ENCODE measurements at regions not wholly inside any gene's neighbourhood (a gene's known extent, or its start where the extent isn't known, plus 50 kb on each side); places are given as distances from the start of the nearest gene placed in this dataset.
"Not testable (repeated sequence)": the region's sequence is repeated elsewhere in the genome, so short reads cannot be mapped to it uniquely, and the experiment has no call there.

- TF ChIP-seq CTCF (IDR thresholded peaks at IDR 0.05; ENCODE audit: insufficient read depth, low read depth, low read length, missing control alignments): no peak
- no peak overlapping the region for H3K4me3 ChIP-seq (ENCODE audit: low read depth, low read length)
- DNase-seq (ENCODE audit: low read depth): no peak
Observed at GRCh38 chr7:19284596-19285300, 139.5 kb upstream of the FERD3L start.

GRCh38 chr7:19284136-19284535, 138.9 kb upstream of the FERD3L start:
- no peak for DNase-seq (ENCODE audit: low read depth)
- TF ChIP-seq CTCF (IDR thresholded peaks at IDR 0.05; ENCODE audit: insufficient read depth, low read depth, low read length, missing control alignments): no peak
- H3K4me3 ChIP-seq (ENCODE audit: low read depth, low read length): no peak overlapping the region

- DNase-seq (ENCODE audit: low read depth): no peak
- TF ChIP-seq CTCF (IDR thresholded peaks at IDR 0.05; ENCODE audit: insufficient read depth, low read depth, low read length, missing control alignments): no peak
Observed at GRCh38 chr7:19275000-19275399, 129.8 kb upstream of the FERD3L start.

GRCh38 chr7:19272329-19272728, 127.1 kb upstream of the FERD3L start:
- not testable (repeated sequence) for DNase-seq (ENCODE audit: low read depth); H3K4me3 ChIP-seq (ENCODE audit: low read depth, low read length)

More at GRCh38 chr7:19275000-19275399, 129.8 kb upstream of the FERD3L start:
- H3K4me3 ChIP-seq (ENCODE audit: low read depth, low read length): no peak overlapping the region

- H3K4me3 ChIP-seq (ENCODE audit: low read depth, low read length): no peak overlapping the region
- DNase-seq (ENCODE audit: low read depth): no peak
- no peak for TF ChIP-seq CTCF (IDR thresholded peaks at IDR 0.05; ENCODE audit: insufficient read depth, low read depth, low read length, missing control alignments)
Observed at GRCh38 chr7:19269301-19269700, 124.1 kb upstream of the FERD3L start.

GRCh38 chr7:19268737-19269136, 123.5 kb upstream of the FERD3L start:
- DNase-seq (ENCODE audit: low read depth): no peak
- TF ChIP-seq CTCF (IDR thresholded peaks at IDR 0.05; ENCODE audit: insufficient read depth, low read depth, low read length, missing control alignments): no peak
- H3K4me3 ChIP-seq (ENCODE audit: low read depth, low read length): no peak overlapping the region

GRCh38 chr7:19262826-19263225, 117.6 kb upstream of the FERD3L start:
- no peak for DNase-seq (ENCODE audit: low read depth)
- no peak overlapping the region for H3K4me3 ChIP-seq (ENCODE audit: low read depth, low read length)
- no peak for TF ChIP-seq CTCF (IDR thresholded peaks at IDR 0.05; ENCODE audit: insufficient read depth, low read depth, low read length, missing control alignments)

All from GM12865 (cell line).